TTC549 (cell line): ENCODE measurements at regions not wholly inside any gene's neighbourhood (a gene's known extent, or its start where the extent isn't known, plus 50 kb on each side); places are given as distances from the start of the nearest gene placed in this dataset.
"Not testable (repeated sequence)": the region's sequence is repeated elsewhere in the genome, so short reads cannot be mapped to it uniquely, and the experiment has no call there.

Experiments used
- FAIRE-seq: peaks from 2 replicates; lab custom pipeline; 2012; peaks lifted over from hg19 to GRCh38; lab: Jason Lieb, UNC

- FAIRE-seq: no peak
Observed at GRCh38 chr6:100088009-100088408, 94.0 kb upstream of the MCHR2 start.

GRCh38 chr6:100084991-100085364, 91.0 kb upstream of the MCHR2 start:
- FAIRE-seq: no peak

- FAIRE-seq: no peak
Observed at GRCh38 chr6:100084316-100084990, 90.4 kb upstream of the MCHR2 start.

GRCh38 chr6:100078509-100078908, 84.5 kb upstream of the MCHR2 start:
- FAIRE-seq: no peak

- no peak for FAIRE-seq
Observed at GRCh38 chr6:100065348-100065747, 71.3 kb upstream of the MCHR2 start.

GRCh38 chr6:100062621-100063020, 68.6 kb upstream of the MCHR2 start:
- no peak for FAIRE-seq

GRCh38 chr6:100057941-100058340, 63.9 kb upstream of the MCHR2 start:
- FAIRE-seq: no peak

- FAIRE-seq: no peak
Observed at GRCh38 chr6:100050550-100050949, 56.5 kb upstream of the MCHR2 start.

GRCh38 chr6:100043961-100044360, 49.9 kb upstream of the MCHR2 start:
- not testable (repeated sequence) for FAIRE-seq
